GM10266 (cell line): ENCODE measurements at regions not wholly inside any gene's neighbourhood (a gene's known extent, or its start where the extent isn't known, plus 50 kb on each side); places are given as distances from the start of the nearest gene placed in this dataset.

Experiments used
- DNase-seq: peaks from one replicate; pipeline ENCODE4 v3.0.0; 2012; ENCODE audit errors: extremely low spot score
- TF ChIP-seq, protein P1 (sequence below): IDR thresholded peaks from 2 replicates; pipeline ENCODE4 v1.5.1; 2012; ENCODE audit warnings: mild to moderate bottlenecking, low read depth; ENCODE audit not compliant: control insufficient read depth, insufficient read depth; ENCODE audit errors: missing control alignments

DNA sequence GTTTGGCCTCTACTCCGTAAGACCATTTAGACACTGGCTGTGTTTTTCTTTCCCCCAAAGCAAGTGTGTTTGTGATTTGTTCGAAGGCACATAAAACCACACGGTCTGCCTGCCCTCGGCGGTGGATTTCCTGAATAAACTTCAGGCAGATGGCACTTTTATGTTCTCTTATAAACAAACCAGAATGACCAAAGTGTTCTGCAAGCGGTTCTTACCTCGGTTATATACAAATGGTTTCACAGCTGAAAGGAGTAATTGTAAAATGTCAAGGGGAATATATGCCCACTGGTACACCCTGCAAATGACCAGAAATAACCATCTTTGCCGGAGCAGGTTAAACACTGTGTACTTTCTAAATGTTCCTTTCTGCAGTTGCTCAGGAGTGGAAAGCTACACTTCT, 1475.8 kb upstream of the TMEM132C start:
- TF ChIP-seq, protein P1, sequence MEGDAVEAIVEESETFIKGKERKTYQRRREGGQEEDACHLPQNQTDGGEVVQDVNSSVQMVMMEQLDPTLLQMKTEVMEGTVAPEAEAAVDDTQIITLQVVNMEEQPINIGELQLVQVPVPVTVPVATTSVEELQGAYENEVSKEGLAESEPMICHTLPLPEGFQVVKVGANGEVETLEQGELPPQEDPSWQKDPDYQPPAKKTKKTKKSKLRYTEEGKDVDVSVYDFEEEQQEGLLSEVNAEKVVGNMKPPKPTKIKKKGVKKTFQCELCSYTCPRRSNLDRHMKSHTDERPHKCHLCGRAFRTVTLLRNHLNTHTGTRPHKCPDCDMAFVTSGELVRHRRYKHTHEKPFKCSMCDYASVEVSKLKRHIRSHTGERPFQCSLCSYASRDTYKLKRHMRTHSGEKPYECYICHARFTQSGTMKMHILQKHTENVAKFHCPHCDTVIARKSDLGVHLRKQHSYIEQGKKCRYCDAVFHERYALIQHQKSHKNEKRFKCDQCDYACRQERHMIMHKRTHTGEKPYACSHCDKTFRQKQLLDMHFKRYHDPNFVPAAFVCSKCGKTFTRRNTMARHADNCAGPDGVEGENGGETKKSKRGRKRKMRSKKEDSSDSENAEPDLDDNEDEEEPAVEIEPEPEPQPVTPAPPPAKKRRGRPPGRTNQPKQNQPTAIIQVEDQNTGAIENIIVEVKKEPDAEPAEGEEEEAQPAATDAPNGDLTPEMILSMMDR: no peak
- DNase-seq: no peak

DNA sequence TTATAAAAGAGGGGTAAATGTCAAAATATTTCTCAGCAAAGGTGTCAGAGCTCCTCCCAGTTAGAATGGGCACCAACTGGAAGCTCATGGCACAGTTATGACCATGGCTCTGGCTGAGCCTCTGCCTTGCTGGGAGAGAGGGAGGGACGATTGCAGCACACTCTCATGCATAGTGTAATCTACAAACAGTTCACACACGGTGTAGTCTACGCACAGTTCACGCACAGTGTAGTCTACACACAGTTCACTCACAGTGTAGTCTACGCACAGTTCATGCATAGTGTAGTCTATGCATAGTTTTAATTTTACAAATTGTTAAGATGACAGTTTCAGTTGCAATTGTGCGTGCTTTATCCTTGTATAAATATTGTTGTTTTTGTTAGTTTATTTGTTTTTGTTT, 1474.6 kb upstream of the TMEM132C start:
- TF ChIP-seq, protein P1: no peak
- DNase-seq: no peak

DNA sequence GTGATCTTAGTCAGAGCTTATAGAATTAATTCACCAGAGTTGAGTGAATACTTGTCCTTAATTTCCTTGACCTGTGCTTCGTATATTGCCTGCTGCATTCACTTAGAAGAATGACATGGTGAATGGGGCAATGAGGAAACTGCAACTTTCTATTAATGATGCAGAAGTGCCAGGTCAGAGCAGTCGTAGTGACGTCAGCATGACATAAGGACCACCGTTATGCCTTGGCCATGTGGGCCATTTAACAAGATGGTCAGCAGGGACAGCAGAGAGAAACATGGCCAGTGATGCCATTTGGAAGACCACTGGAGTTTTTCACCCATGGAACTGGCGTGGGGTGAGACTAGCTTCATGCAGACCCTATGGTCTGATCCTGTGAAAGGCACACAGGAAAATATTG, 1469.4 kb upstream of the TMEM132C start:
- DNase-seq: no peak
- TF ChIP-seq, protein P1: no peak

DNA sequence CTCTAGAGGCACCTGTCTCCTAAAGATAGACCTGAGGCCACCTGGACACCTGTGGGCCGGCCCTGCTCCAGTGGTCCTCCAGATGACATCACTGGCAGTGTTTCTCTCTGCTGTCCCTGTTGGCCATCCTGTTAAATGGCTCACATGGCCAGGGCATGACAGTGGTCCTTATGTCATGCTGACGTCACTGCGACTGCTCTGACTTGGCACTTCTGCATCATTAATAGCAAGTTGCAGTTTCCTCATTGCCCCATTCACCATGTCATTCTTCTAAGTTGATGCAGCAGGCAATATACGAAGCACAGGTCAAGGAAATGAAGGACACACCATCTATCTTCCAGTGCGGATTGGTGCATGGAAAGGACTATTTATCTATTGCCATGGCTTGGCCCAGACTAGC, 1468.5 kb upstream of the TMEM132C start:
- no peak for DNase-seq
- TF ChIP-seq, protein P1: no peak

DNA sequence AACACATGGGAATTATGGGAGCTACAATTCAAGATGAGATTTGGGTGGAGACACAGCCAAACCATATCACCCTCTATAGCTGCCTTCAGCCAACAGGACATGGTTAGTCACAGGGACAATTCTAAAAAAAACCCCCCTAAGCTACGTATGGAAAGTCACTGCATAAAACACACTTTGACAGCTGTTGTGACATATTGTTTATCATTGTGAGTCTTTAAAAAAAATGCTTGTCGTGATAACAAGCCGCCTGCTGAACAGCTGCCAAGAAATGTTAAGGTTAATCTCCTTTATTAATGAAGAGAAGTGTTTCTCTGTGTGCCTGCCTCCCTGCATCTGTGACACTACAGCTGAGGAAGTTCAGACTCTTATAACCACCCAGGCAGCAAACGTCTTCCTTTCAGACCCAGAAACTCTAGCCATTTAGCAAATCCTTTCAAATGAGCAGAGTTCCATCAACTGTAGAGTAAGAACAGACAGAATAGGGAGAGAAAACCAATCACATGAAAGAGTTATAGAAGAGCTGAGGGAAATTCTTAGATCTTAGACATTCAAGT, 1459.6 kb upstream of the TMEM132C start:
- TF ChIP-seq, protein P1: no peak
- DNase-seq: no peak

DNA sequence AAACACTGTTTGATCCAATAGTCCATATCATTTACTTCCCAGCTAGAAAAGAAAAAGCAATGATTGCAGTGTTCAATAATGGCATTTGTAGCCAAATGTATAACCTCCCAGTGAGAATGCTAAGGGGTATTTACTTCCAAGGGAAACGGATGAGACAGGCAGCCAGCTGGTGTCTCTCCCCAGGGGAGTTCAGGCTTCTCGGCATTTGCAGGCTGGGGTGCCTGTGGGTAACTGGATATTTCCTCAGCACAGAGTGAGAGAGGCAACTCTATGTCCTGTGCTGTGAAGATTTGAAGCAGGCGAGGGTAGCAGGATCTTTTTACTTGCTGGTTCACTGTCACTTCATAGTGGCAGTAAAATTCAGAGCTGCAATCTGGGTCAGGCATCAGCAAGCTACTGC, 1455.6 kb upstream of the TMEM132C start:
- TF ChIP-seq, protein P1: no peak
- DNase-seq: no peak

DNA sequence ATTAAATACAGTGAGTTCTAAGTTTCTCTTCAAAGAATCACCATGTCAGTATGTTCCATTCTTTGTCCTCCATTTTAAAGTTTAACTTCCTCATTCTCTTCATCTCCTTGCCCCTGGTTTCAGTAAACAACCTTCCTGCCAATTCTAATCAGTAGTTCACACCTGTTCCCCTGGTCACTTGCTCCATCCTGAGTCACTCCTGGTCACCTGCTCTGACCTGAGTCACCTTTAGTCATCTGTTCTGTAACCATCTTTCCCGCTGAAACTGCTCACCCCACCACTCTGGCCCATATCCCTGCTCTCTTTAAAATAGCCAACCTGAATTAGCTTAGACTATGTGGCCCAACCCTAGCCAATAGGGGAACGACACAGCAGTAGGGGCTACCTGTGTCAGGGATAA, 1447.4 kb upstream of the TMEM132C start:
- DNase-seq: no peak
- TF ChIP-seq, protein P1: no peak
